ENCODE measurements at regions not wholly inside any gene's neighbourhood (a gene's known extent, or its start where the extent isn't known, plus 50 kb on each side); places are given as distances from the start of the nearest gene placed in this dataset.

DNA sequence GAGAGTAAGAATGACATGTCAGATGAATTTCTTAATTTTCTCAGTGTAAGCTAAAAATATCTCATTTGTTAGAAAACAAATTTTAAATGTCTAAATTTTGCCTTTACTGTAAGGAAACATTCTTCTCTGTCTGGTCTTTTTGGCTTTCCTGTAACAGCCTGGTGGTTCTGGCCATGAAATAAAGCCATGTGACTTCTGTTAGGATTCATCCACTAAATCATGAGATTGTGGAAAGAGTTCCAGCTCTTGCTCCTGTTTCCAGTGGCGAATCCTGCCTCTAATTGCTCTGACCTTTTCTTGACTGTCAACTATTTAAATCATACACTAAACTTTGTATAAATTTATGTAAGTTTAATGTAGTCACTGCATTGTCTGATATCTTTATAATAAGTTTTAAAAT, 398.5 kb upstream of the AKR1E2 start:
- DNase-seq (ENCODE audit: low read depth in 1 of 2, low spot score in 1 of 2): no peak
- H3K27me3 ChIP-seq (ENCODE audit: insufficient read depth, poor library complexity, severe bottlenecking): no peaks in the 10 kb centered on the region
- no peak overlapping the region for H3K4me3 ChIP-seq (replicated peaks; ENCODE audit: insufficient read depth, low read length)
- H3K27ac ChIP-seq (replicated peaks): no peak overlapping the region
- TF ChIP-seq GABPA (IDR thresholded peaks at IDR 0.05; ENCODE audit: low read depth): no peak
- no peak for TF ChIP-seq POLR2AphosphoS5 (IDR thresholded peaks at IDR 0.05; ENCODE audit: low read depth)
- TF ChIP-seq REST (IDR thresholded peaks at IDR 0.05; ENCODE audit: insufficient replicate concordance, low read depth): no peak
- no peak for TF ChIP-seq CTCF (IDR thresholded peaks at IDR 0.05; ENCODE audit: insufficient read depth, low read length)
- TF ChIP-seq SPI1 (IDR thresholded peaks at IDR 0.05; ENCODE audit: borderline replicate concordance, low read depth): no peak

DNA sequence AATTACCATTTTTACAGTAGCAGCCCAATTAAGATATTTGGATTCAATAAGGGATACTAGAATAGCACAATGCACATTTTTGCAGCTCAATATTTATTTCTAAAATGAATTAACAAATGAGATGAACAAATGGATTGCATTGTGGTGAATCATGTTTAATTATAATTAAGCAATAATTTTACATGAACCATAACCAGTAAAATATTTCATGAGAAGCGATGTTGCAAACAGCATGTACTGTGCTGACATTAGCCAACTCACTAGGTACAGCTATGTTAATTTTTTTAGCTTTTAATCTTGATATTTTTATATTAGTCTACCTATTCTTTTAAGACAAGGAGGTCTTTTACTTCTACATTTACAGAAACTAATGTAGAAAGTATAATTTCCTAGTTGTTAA, 399.1 kb upstream of the AKR1E2 start:
- no peak for DNase-seq (ENCODE audit: low read depth in 1 of 2, low spot score in 1 of 2)
- H3K27ac ChIP-seq (replicated peaks): no peak overlapping the region
- no peaks in the 10 kb centered on the region for H3K27me3 ChIP-seq (ENCODE audit: insufficient read depth, poor library complexity, severe bottlenecking)
- TF ChIP-seq REST (IDR thresholded peaks at IDR 0.05; ENCODE audit: insufficient replicate concordance, low read depth) (no peak), SPI1 (IDR thresholded peaks at IDR 0.05; ENCODE audit: borderline replicate concordance, low read depth) (no peak), POLR2AphosphoS5 (IDR thresholded peaks at IDR 0.05; ENCODE audit: low read depth) (no peak), GABPA (IDR thresholded peaks at IDR 0.05; ENCODE audit: low read depth) (no peak), CTCF (IDR thresholded peaks at IDR 0.05; ENCODE audit: insufficient read depth, low read length) (no peak)
- H3K4me3 ChIP-seq (replicated peaks; ENCODE audit: insufficient read depth, low read length): no peak overlapping the region

- no peak for TF ChIP-seq REST (IDR thresholded peaks at IDR 0.05; ENCODE audit: insufficient replicate concordance, low read depth)
- TF ChIP-seq SPI1 (IDR thresholded peaks at IDR 0.05; ENCODE audit: borderline replicate concordance, low read depth): no peak
- no peak for TF ChIP-seq CTCF (IDR thresholded peaks at IDR 0.05; ENCODE audit: insufficient read depth, low read length)
- no peak for TF ChIP-seq GABPA (IDR thresholded peaks at IDR 0.05; ENCODE audit: low read depth)
- TF ChIP-seq POLR2AphosphoS5 (IDR thresholded peaks at IDR 0.05; ENCODE audit: low read depth): no peak
- no peak overlapping the region for H3K27ac ChIP-seq (replicated peaks)
- no peaks in the 10 kb centered on the region for H3K27me3 ChIP-seq (ENCODE audit: insufficient read depth, poor library complexity, severe bottlenecking)
- H3K4me3 ChIP-seq (replicated peaks; ENCODE audit: insufficient read depth, low read length): no peak overlapping the region
- no peak for DNase-seq (ENCODE audit: low read depth in 1 of 2, low spot score in 1 of 2)
Measured at GRCh38 chr10:4409319-4409718, 416.7 kb upstream of the AKR1E2 start.
